UCSD-AML1 (cell line): ENCODE measurements at regions not wholly inside any gene's neighbourhood (a gene's known extent, or its start where the extent isn't known, plus 50 kb on each side); places are given as distances from the start of the nearest gene placed in this dataset.

Source experiments
- DNase-seq: peaks from one replicate; lab custom pipeline; 2025; ENCODE audit not compliant: unreplicated experiment; lab: John Stamatoyannopoulos, UW

DNA sequence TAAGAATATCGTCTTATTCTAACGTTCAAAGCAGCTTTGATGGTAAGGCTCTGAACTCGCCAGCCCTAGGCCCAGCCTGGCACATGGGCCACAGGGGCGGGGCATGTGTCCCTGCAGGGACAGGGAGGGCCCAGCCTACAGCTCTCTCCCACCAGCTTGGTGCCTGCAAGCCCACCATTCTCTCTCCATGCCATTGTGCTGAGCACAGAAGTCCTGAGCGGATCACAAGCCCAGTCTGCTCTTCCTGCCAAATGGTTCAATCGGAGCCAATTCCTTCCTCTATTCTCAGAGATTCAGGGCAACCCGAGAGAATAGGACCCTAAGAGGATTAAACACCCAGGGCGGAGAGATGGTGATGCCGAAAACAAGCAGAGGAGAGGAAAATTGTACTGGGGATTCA lies 50.3 kb upstream of the APCDD1 start:
- no peak for DNase-seq
